HCT116 (cell line): ENCODE measurements at regions not wholly inside any gene's neighbourhood (a gene's known extent, or its start where the extent isn't known, plus 50 kb on each side); places are given as distances from the start of the nearest gene placed in this dataset.

ENCODE experiments used
- CTCF ChIP-seq, 3 experiments: fragments of 200-600 bp in 1 of 3; sonication (generic) in 1 of 3; IDR thresholded peaks in 2 of 3; conservative IDR thresholded peaks in 1 of 3; 2 replicates each; pipeline ENCODE4 v1.5.1; 2012 to 2017; ENCODE audit warnings: low read depth in 2 of 3, low read length in 2 of 3, antibody characterized with exemption in 1 of 3, borderline replicate concordance in 1 of 3, control low read depth in 1 of 3, mild to moderate bottlenecking in 1 of 3, mixed read lengths in 1 of 3, mixed run types in 1 of 3, moderate library complexity in 1 of 3; ENCODE audit not compliant: insufficient read depth in 1 of 3
- FOSL1 ChIP-seq: IDR thresholded peaks from 2 replicates; pipeline ENCODE4 v1.6.1; 2012; ENCODE audit warnings: low read depth
- POLR2A ChIP-seq: IDR thresholded peaks from 2 replicates; pipeline ENCODE4 v1.7.0; 2011; ENCODE audit warnings: borderline replicate concordance; ENCODE audit not compliant: insufficient read depth, insufficient read length; ENCODE audit errors: extremely low read depth
- REST ChIP-seq: IDR thresholded peaks from 2 replicates; pipeline ENCODE4 v1.6.1; 2012; ENCODE audit warnings: low read depth
- SIN3A ChIP-seq: IDR thresholded peaks from 2 replicates; pipeline ENCODE4 v1.6.1; 2012; ENCODE audit warnings: low read depth

GRCh38 chr17:71664861-71665260 lies 456.0 kb upstream of the SOX9 start:
- TF ChIP-seq CTCF (IDR thresholded peaks at IDR 0.05 in 2 of 3, conservative IDR thresholded peaks at IDR 0.05 in 1 of 3; ENCODE audit: borderline replicate concordance in 1 of 3, insufficient read depth in 1 of 3, low read depth in 2 of 3, low read length in 2 of 3) (no peak), FOSL1 (no peak), REST (no peak), SIN3A (no peak), POLR2A (no peak)
